Kasumi-1 (cell line): ENCODE measurements at regions not wholly inside any gene's neighbourhood (a gene's known extent, or its start where the extent isn't known, plus 50 kb on each side); places are given as distances from the start of the nearest gene placed in this dataset.

Experiments used
- DNase-seq, 2 experiments: peaks; one replicate each; lab custom pipeline; 2025; lab: John Stamatoyannopoulos, UW

DNA sequence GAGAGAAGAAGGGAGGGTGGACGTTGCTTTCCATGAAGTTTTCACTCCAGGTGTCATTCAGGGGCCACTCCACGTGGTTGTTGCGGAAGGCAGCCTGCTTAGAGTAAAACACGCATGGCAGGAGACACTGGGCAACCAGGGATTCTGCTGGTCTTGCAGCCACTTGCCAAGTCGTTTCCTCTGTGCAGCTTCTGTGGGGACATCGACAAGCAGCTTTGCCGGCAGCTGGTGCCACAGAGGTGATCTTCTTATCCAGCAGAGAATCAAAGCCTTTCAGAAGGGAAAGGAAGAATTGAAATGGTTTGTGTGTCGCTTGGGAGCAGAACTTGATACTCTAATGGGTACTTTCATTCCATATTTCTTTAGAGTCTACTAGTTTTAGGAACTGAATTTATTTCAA is 867.1 kb upstream of the TENM3 start:
- DNase-seq: no peak

DNA sequence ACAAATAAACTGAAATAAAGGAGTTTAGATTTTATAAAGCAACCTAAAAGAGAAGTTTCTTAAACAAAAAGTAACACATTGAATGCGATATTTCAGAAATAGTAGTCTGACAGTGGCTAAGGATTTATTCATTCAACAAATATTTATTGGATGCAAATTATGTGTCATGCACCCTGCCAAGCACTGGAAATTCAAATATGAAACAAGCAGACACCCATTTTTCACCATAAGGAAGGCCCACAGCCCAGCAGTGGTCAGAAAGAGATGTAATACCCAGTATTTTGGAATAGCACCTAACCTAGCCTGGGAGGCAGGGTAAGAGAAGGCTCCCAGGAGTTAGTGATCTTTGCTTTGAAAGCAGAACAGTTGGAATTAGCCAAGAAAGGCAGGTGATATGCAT is 855.1 kb upstream of the TENM3 start:
- no peak for DNase-seq

DNA sequence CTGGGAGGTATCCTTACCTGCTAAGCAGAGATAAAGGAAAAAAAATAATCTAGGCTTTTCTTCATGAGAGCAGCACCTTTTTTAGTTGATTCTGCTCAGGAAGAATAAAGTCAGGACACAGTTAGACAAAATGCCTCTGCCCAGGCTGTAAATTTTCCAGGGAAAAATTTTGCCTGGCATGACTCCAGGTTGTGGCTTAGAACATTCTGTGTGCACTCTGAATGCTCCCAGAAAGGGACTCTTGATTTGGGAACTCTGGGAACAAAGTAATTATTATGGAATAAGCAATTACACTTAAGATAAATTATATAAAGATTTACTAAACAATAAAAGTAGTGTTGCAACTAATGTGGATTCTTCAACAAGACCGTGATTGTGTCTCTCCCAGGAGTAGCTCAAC is 826.2 kb upstream of the TENM3 start:
- no peak for DNase-seq

DNA sequence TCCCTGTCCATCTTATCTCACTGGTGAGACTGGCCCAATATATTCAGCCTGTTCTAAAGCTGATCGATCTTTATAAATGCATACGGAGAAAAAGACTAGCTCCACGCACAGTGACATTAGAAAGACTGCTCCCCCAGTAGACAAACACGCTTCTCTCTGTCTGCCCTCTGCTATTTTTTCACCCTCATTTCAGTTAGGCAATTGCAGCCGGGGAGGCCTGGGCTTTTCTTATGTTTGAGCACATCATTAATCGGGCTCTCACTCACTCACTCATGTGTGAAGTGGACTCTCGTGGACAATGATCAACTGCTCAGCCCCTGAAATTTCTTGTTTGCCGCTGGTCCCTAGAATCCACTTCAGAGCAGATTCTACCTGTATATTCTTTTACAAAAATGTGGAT is 824.7 kb upstream of the TENM3 start:
- DNase-seq: no peak

DNA sequence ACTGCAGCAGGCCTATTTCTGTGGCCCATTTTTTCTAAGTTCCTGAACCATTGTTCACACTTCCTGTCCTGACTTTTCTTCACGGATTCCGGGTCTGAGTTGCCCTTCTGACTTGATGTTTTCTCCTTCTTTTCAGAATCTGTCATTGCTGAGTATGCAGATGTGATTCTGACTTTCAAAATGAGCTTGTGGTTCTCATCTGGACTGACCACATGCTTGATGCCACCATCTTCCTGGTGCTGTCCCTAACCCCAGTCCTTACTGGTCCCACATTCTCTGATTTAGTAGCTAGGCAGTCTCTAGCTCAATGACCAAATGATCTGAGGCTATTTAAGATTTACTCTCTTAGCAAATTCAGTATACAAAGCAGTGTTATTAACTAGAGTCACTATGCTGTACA is 822.3 kb upstream of the TENM3 start:
- no peak for DNase-seq

DNA sequence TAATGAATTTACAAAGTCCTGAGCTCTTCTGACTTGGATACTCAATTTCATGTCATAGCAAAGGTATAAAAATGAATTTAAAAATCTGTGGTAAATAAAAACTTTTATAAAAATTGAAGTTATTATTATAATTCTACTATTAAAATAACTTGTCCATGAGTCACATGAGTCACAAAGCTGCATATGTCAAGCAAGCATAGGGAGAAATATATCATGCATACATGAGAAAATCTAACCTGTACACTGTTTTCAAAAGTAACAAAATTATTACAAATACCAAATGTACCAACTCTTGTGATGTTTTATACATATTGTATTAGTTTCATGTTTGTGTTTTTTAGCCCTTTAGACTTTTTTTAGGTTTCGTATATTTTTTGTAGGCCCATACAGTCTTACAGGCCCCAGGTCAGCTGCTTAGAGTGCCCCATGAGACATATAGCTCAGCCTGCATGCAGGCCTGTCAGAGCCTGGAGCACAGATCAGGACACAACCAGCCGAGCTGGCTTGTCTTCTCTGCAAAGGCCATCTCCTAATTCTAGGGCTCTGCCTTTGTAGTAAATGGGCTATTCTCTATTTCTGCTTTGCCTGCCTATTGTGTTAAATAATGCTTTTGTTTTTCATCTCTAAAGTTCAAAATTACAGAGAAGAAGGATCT is 818.7 kb upstream of the TENM3 start:
- no peak for DNase-seq

DNA sequence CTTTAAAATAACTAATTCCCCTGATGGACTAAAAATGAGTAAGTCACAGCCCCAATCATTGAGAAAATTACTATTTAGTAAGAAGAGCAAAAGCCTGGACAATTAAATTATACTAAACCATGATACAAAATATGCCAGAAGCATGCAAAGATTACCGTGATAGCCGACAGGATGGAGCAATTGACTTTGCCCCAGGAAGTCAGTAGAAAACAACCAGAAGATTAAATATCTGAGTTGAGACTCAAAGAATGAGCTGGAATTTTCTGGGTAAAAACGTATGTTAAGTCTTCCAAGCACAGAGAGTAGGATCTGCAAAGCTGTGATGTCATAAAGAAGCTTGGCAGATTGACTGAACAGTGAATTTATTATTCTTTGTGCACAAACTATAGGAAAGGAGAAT is 816.1 kb upstream of the TENM3 start:
- DNase-seq: no peak

DNA sequence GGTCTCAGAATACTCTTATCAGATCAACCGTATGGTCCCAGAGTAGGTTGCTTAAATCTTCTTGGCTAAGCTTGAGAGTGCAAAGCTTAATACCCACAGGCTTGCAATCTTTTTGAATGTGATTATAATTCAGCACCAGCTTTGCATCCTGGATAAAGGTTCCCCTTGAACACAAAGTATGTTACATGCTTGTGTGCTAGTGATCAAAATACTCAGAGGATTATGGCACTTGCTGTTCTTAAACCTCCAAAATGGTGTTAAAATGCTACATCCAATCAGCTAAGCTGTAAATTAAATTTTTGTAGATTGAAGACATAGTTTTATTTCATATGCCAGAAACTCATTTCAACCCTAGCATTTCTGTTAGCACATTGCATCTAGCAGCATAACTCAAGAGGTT is 812.2 kb upstream of the TENM3 start:
- DNase-seq: no peak

DNA sequence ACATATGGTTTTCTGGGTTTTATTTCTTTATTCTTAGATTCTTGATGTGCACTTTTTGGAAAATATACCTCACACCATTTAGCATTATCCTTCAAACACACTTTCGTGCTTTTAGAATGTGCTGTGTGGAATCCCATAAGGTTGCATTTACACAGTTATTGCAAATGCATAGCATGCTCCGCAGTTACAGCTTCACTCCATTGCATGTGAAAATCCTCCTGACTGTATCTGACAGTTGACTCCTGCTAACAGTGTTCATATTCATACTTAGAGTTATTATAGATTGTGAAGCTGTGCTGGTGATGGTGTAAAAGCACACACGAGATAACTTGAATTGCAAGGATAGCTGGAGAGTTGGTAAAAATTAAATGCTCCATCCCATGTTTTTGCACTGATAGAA is 811.5 kb upstream of the TENM3 start:
- DNase-seq: no peak

DNA sequence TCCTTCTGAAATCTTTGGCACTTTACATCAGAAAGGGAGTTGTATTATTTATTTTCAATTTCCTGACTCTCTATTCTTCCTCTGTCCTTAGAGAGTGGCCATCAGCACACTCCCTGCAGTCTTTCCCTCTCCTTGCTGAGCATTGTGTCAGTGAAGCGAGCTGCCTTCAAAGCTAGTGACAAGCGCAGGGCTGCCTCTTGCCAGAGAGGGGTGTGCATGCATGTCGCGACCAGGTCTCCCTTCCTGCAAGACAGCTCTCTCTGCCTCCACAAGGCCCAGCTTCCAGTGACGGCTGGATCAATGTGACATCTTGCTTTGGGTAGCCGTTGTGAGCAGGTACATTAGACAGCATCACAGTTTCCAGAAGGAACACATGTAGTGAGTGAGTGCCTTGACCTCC is 810.9 kb upstream of the TENM3 start:
- no peak for DNase-seq

DNA sequence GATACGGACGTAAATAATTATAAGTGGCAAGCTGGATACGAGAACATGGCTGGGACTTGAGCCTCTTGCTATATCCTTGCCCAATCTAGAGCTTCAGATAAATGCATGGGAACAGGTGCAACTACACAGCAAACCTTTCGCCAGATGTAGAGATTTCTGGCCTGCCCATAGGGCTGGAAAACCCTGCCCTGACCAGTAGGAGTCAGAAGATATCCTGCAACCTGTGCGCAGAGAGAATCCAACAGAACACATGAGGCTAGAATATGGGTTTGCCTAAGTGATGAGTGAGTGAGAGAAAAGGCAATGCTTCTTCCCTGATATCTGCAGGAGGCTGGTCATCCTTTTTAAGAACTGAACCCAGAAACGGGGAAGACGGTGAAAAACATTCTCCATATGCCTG is 805.3 kb upstream of the TENM3 start:
- no peak for DNase-seq

DNA sequence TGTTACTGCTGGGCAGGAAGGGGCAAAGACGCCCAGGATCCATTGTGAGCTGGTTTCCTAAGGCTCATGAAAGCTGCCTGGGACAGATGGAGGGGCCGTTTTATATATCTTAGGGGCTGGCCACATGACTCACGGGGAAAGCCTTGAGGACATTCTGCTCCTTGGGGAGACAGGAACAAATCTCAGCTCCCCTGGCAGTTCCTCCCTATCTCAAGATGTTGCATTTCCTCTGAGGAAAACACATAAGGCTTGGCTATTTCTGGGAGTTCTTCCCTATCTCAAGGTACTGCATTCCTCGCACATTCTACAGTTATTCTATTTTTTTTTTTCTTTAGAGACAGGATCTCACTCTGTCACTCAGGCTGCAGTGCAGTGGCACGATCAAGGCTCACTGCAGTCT is 804.6 kb upstream of the TENM3 start:
- DNase-seq: no peak

DNA sequence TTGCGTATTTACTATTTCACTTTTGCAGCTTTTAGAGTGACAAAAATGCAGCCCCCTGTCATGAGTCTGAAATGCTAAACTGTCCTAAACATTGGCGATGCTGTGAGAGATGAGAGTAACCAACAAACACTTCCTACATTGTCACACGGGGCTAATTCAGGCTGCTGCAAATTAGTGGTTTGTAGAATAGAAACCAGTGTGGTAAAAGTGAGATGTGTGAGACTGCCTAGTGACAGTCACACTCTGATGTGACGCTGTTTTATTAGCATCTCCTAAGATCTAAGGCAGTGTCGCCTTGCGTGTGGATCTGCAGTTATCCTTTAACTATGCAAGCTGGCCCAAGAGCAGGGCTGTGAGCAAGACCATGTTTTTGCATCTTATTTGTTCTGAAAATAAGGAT is 800.2 kb upstream of the TENM3 start:
- DNase-seq: no peak

DNA sequence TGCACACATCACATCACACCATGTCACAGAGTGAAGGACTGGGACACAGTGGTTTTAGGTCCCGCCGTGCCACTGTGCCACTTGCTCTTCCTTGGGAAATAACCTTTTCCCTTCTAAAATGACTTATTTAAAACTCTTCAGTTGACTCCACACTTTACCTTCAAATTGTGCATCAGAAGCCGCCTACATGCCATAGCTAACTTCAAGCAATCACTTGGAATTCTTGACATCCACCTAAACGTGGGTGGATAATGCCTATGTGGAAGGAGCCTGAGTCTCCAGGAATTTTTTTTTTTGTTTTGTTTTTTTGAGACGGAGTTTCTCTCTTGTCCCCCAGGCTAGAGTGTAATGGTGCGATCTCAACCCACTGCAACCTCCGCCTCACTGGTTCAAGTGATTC is 777.4 kb upstream of the TENM3 start:
- no peak for DNase-seq

DNA sequence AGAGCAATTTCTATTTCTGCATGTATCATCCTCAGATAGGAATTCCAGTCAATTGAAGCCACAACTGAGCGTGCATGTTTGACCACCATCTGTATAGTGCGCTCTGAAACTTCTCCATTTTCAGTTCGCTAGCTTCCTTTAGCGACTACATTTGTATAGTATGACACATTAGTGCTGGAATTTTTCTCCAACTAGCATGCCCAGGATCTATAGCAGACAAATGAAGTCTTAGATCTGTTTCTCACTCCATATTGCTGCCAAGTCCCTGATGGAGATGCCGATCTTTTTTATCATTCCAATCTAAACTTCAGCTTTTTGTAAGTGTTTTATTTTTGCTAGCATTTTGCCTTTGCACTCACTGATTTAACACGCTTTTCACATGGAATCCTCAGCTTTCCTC is 774.8 kb upstream of the TENM3 start:
- DNase-seq: no peak

DNA sequence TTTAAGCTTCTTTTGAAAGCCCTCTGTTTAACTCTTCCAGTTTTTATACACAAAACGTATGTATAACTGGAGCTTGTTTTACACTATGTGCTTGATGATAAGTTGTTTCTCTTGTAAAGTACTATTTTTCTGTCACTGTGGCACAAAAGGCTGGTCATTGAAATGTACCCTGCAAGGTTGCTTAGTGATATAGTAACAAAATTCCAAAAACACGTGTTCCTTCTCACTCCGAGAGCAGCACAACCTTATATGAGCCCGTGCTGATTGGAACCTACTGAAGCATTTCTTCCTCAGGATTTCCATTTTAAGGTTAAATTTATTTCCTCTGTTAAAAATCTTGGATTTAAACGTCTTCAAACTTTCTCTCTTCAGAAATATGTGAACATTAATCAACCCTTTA is 772.9 kb upstream of the TENM3 start:
- no peak for DNase-seq

DNA sequence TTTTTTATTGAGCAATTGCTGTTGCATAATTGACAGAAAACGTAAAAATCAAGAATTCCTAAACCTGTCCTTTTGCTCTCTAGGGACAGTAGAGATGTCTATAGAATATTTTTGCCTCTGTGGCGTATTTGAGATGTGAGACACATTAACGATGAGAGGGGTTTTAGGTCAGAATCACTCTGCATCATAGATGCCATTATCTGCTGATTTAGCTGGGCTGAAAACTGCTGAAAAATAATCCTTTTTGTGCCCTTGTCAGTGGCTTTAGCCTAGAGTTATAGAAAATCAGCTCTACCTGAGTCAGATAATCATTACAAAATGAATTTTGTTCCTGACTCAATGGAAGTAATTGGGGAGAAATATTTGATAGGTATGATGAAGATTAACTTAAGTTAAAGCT is 767.8 kb upstream of the TENM3 start:
- no peak for DNase-seq

DNA sequence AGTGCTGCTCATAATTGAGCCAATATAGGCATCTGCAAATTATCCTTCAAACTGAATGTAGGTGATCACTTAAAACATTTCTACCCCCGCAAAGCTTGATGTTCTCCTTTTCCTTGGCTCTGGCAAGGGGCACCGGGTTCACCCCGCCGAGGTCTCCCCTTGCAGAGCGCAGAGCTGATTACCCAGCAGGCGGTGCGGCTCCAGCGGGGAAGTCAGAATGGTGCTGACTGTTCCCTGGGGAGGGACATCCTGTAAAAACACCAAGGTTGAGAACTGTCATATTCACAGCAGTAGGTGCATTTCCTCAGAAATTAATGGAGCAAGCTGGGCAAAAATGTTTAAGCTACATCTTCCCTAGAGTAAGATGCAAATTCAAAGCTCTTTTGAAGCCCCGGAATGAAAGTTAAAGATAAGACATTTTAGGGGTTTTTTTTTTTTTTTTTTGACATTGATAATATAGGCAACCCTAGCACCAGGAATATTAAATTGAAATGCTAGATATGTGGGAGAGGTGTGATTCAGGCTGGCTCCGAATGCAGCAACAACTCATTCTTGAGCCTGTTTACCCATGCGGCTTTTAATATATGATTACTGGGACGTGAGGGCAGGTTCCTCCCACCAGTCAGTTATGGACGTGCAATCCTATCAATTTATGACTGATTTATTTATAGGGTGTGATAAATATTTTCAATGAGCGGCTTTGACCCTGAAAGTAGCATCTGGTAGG is 767.3 kb upstream of the TENM3 start:
- no peak for DNase-seq

DNA sequence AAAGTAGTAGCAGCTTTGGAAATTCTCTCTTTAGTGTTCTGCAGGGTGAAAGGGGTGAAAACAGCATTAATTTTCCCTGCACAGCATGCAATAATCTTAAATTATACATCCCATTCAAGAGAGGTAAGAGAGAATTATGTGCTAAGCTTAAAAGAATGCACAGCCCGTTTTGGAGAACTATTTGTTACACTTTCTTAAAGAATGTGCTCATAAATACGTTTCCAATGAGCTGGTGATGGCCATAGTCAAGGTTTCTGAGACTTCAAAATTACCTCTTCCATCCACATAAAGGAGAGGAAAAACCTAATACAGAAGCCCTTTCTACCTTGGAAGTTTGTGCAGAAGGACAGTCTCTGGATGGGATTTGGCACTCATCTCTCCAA is 766.7 kb upstream of the TENM3 start:
- DNase-seq: no peak

DNA sequence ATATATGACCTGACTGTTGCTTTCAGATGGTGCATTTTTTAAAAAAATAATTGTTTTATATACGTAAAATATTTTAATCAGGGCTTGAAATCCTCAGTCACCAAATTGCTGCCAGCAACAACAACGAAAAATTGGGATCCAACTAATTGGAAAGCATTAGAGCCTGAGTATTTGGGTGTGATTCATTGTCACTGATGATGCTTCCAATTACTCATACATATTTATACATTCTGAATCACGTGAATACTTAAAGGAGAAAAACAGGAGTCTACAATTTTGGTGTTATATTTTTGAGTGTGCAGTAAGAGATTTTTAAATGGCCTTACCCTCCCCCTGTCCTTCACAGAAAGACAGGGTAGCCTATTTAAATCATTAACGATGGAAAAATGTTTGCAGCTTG is 765.6 kb upstream of the TENM3 start:
- DNase-seq: no peak

DNA sequence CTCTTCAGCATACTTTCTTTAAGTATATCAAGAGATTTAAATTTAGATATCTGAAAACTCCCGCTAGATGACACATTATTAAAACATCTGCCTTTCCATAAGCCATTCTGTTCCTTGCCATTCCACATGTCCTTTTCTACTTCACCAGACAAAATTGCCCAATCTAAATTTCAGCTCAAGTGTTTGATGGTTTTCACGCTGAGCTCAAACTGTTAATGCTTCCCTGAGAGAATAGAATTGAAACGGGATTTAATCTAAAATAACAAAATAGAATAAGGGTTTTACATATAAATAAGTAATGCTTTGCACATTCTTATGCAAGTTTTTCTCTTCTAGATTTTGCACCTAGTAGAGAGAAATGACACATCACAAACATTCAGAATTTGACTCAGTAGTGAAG is 764.5 kb upstream of the TENM3 start:
- no peak for DNase-seq

DNA sequence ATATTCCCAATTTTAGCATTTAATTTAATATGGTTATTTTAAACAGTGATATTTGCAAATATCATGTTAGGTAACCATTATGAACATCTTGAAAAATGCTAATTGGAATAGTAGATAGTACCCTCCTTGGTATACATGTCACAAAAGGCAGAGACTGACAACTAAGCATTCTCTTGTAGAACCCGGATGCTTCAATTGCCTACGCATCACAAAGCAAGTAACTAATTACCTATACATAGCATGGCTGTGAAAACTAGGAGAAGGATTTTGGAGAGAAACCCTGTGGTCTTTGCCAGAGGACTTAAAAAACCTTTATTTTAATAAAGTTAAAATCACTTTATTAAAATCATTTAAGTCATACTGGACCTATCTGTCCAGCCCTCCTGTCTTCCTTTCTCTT is 764.1 kb upstream of the TENM3 start:
- DNase-seq: no peak

DNA sequence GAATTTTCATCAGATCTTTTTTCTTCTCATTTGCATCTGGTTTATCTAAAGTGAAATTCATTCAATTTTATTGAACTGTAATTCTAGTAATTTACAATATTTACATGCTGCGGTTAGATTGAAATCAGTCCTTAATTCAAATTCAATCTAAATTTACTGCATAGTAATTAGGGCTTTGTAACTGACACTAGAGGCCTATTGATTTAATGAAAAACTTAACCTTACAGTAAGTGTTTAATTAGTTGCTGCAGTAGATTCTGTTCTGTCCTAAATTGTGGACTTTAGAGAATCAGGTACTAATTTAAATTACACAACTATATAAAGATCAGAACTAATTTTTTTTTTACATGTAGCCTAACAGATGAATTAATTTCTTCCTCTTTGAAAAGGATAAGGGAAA is 758.8 kb upstream of the TENM3 start:
- no peak for DNase-seq

DNA sequence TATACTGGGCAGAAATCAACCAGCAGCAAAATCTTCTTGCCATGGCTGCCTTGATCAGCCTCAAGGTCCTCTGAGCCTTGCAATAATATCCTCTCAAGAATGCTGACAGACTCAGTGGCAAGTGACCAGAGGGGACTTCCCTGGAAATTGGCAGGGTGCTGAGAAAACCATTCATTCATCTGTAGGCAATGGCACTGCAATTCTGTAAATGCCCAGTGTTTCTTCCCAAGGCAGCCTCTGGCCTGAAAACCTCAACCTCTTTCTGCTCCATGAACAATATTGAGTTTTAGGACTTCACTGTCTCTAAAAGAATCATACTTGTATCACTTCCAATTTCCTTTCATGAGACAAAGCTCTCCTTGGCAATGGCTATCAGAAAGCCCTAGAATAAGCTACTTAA is 754.3 kb upstream of the TENM3 start:
- no peak for DNase-seq
